Vagina (tissue), 2 donors: ENCODE measurements at regions not wholly inside any gene's neighbourhood (a gene's known extent, or its start where the extent isn't known, plus 50 kb on each side); places are given as distances from the start of the nearest gene placed in this dataset.

ENCODE experiments used
- CTCF ChIP-seq, 3 experiments: fragments of 450-650 bp in 2 of 3; fragments of 200-600 bp in 1 of 3; sonication (generic) in 1 of 3; IDR thresholded peaks; one replicate each; pipeline ENCODE4 v1.5.1; 2017 to 2019; ENCODE audit warnings: antibody characterized with exemption in 3 of 3, mild to moderate bottlenecking in 2 of 3, moderate library complexity in 2 of 3
- POLR2A ChIP-seq, 2 donors: fragments of 450-650 bp; IDR thresholded peaks; one replicate each; pipeline ENCODE4 v1.6.1; 2017; ENCODE audit warnings: antibody characterized with exemption in 2 of 2, mild to moderate bottlenecking in 2 of 2, moderate library complexity in 2 of 2

DNA sequence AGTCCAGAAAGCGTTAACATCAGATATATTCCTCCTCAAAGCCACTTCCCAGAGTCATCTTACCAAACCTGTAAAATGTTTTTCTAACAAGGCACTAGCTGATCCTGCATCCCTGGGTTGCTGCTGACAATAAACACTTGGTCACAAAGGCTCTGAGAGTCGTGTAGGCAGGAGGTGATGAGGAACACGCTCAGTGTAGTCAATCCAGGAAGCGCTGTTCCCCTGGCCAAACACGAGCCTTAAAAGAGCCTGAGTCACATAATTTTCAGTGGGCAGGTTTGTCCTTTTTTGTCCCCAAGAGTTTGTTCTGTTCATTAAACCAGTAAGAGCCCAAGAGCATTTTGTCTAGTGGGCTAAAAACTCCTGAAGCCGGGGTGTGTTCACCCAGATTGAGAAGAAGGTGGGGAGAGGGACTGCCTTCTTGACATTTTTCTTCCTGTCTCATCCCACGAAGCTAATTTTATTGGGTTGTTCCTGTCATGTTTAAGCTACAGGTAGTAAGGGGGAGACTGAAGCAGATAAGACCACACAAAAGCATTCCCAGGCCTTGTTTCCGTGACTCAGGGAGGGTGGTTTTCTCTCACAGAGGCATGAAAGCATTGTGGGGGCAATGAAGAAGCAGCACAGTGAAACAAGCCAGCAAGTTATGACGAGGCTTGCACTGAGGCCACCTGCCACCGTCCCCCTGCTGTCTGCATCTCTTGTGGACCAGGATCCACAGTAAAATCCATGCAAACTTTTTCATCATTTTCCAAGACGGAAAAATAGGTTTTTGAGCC is 73.7 kb downstream of the FOXB1 start:
- TF ChIP-seq CTCF (IDR thresholded peaks at IDR 0.05) (no peak), POLR2A (IDR thresholded peaks at IDR 0.05) (no peak)
